GM12873 (cell line): ENCODE measurements at regions not wholly inside any gene's neighbourhood (a gene's known extent, or its start where the extent isn't known, plus 50 kb on each side); places are given as distances from the start of the nearest gene placed in this dataset.

ENCODE experiments used
- TF ChIP-seq, protein P1 (sequence below): IDR thresholded peaks from 2 replicates; pipeline ENCODE4 v1.5.1; 2012; ENCODE audit warnings: low read depth, mild to moderate bottlenecking, moderate library complexity, low read length, control low read depth; ENCODE audit not compliant: insufficient read depth; ENCODE audit errors: missing control alignments

DNA sequence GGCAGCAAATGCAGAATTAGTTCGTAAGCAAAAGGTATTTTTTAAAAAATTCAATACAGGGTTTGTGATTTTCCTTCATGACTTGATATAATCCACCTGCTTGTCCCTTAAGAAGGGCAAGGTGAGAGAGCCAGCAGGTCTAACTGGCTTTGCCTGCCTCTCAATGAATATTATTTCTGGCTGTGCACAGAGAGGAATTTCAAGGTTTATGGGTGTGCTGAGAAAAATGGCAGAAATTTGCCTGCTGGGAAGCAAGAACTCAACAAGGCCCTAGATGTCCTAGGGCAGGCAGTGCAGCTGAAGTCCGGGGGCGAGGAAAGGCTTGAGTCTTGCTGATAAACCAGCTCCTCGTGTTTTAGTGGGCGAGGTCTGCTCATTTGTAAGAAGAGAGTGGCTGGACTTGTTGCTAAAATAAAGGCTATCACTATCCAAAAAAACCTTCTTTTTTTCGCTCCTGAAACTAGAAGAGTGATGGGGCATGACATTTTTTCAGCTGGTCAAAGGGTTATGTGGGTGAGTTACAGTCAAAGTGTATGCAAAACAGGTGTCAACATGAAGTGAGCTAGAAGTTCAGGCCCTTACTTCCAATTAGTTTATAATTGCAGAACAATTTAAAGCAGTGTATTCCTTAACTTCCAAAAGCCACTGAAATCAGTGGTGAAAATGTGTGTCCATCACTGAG lies 385.8 kb upstream of the KLF6 start:
- TF ChIP-seq, protein P1, sequence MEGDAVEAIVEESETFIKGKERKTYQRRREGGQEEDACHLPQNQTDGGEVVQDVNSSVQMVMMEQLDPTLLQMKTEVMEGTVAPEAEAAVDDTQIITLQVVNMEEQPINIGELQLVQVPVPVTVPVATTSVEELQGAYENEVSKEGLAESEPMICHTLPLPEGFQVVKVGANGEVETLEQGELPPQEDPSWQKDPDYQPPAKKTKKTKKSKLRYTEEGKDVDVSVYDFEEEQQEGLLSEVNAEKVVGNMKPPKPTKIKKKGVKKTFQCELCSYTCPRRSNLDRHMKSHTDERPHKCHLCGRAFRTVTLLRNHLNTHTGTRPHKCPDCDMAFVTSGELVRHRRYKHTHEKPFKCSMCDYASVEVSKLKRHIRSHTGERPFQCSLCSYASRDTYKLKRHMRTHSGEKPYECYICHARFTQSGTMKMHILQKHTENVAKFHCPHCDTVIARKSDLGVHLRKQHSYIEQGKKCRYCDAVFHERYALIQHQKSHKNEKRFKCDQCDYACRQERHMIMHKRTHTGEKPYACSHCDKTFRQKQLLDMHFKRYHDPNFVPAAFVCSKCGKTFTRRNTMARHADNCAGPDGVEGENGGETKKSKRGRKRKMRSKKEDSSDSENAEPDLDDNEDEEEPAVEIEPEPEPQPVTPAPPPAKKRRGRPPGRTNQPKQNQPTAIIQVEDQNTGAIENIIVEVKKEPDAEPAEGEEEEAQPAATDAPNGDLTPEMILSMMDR, result no peak

GRCh38 chr10:4170181-4170580 lies 385.2 kb upstream of the KLF6 start:
- TF ChIP-seq, protein P1, result no peak

DNA sequence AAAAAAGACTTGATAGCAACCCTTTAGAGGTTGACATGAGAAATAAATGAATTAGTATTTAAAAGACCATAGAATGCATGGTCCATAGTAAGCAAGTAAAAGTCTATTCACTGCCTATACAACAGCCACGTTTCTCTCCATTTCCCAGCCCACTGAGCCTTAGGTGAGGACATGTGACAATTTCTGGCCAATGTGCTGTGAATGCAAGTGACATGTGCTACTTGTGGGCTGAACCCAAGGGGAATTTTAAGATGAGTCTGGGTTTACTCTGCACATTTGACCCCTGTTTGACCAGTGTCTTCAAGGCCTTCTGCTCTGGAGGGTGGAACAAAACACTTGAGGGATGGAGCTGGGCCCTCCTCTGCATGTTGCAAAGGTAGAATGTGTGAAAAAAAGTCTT lies 384.4 kb upstream of the KLF6 start:
- TF ChIP-seq, protein P1, result no peak

- TF ChIP-seq, protein P1, result no peak
Observed at GRCh38 chr10:4167216-4167615, 382.2 kb upstream of the KLF6 start.

DNA sequence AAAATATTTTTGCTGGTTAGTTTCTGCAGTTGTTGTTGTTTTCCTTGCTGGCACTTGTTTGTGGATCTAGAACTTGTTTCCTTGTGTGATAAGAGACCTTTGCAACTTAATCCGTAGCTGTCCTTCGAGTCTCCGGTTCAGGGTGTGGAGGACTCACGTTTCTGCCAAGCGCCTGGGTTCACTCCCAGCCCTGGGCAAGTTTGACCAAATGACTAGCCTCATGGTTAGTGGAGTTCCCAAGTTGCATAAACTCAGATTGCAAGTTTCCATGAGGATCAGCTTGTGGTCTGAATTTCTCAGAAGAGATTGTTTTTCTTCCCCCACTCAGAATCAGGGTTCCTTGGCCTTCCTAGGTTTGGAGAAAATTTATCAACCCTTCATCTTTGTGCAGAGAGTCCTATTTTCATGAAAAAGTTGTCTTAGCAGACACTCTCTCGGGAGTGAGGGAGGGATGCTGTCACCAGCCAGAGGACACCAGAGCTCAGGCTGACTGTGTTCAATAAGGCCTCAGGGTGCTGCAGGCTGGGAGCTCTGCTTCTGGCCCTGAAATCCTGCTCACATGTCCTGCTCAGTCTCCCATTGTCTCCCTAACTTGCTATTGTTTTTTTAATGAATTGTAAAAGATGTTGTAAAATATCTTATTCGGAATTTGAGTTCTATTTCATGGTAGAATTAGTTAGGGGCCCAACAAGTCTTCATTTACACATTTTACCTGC lies 377.7 kb upstream of the KLF6 start:
- TF ChIP-seq, protein P1, result no peak

- TF ChIP-seq, protein P1, result no peak
Observed at GRCh38 chr10:4159173-4159572, 374.2 kb upstream of the KLF6 start.

GRCh38 chr10:4154191-4154715 lies 369.2 kb upstream of the KLF6 start:
- TF ChIP-seq, protein P1, result no peak
